PC-3 (cell line): ENCODE measurements at regions not wholly inside any gene's neighbourhood (a gene's known extent, or its start where the extent isn't known, plus 50 kb on each side); places are given as distances from the start of the nearest gene placed in this dataset.

Source experiments
- ATAC-seq: fragments of 200-7000 bp; cut with Tn5 transposase; 2 replicates; pipeline ENCODE4 v1.9.1; 2020; ENCODE audit warnings: mild to moderate bottlenecking, moderate library complexity
- BruUV-seq: library from RNA; stranded (reverse); fragments of 400-500 nt; replicated peaks from 2 replicates; lab custom pipeline; 2021; lab: Mats Ljungman, UMichigan
- CTCF ChIA-PET: fragments of 300-600 bp; sonication (Branson Sonifier 250); formaldehyde crosslinking; loops from one replicate; lab custom pipeline; 2022; ENCODE audit warnings: antibody characterized with exemption; lab: Charles Lee
- POLR2A ChIA-PET: fragments of 300-600 bp; sonication (Branson Sonifier 250); formaldehyde crosslinking; loops from one replicate; lab custom pipeline; 2022; ENCODE audit warnings: antibody characterized with exemption; ENCODE audit not compliant: unreplicated experiment; lab: Charles Lee
- DNase-seq: peaks from one replicate; pipeline ENCODE4 v3.0.0-alpha.2; 2015
- H2AFZ ChIP-seq: fragments of 300-600 bp; sonication (generic); 2 replicates; pipeline ENCODE4 v1.6.0; 2016; ENCODE audit warnings: antibody characterized with exemption, low read length
- H3F3A ChIP-seq: fragments of 300-600 bp; sonication (generic); one replicate; pipeline ENCODE4 v1.6.0; 2017; ENCODE audit warnings: antibody characterized with exemption, low read length, control low read depth, mild to moderate bottlenecking; ENCODE audit not compliant: unreplicated experiment
- H3K27ac ChIP-seq: fragments of 300-600 bp; sonication (generic); 2 replicates; pipeline ENCODE4 v1.5.1; 2016; ENCODE audit warnings: mild to moderate bottlenecking, low read length
- H3K27me3 ChIP-seq: fragments of 300-600 bp; sonication (generic); 2 replicates; pipeline ENCODE4 v1.6.1; 2016; ENCODE audit warnings: low read length, mixed read lengths
- H3K36me3 ChIP-seq: fragments of 300-600 bp; sonication (generic); 2 replicates; pipeline ENCODE4 v1.6.1; 2016; ENCODE audit warnings: low read depth, mixed run types, low read length, mixed read lengths
- H3K4me1 ChIP-seq: fragments of 300-600 bp; sonication (generic); 2 replicates; pipeline ENCODE4 v1.5.1; 2016; ENCODE audit warnings: low read length; ENCODE audit not compliant: insufficient read depth
- H3K4me2 ChIP-seq: fragments of 300-600 bp; sonication (generic); 2 replicates; pipeline ENCODE4 v1.6.0; 2016; ENCODE audit warnings: low read length
- H3K4me3 ChIP-seq: fragments of 300-600 bp; sonication (generic); 2 replicates; pipeline ENCODE4 v1.5.1; 2016; ENCODE audit warnings: mild to moderate bottlenecking, low read length, mixed read lengths
- H3K79me2 ChIP-seq: fragments of 300-600 bp; sonication (generic); 2 replicates; pipeline ENCODE4 v1.6.1; 2017; ENCODE audit warnings: low read length, mixed read lengths
- H3K9ac ChIP-seq: fragments of 300-600 bp; sonication (generic); 2 replicates; pipeline ENCODE4 v1.6.0; 2016; ENCODE audit warnings: mild to moderate bottlenecking, low read length
- H3K9me2 ChIP-seq: fragments of 300-600 bp; sonication (generic); replicated peaks from 2 replicates; pipeline ENCODE4 v1.6.1; 2016; ENCODE audit warnings: mixed run types, low read length, mixed read lengths
- H3K9me3 ChIP-seq: fragments of 300-600 bp; sonication (generic); 2 replicates; pipeline ENCODE4 v1.6.1; 2016; ENCODE audit warnings: low read length, mixed read lengths
- H4K20me1 ChIP-seq: fragments of 300-600 bp; sonication (generic); 2 replicates; pipeline ENCODE4 v1.6.1; 2016; ENCODE audit warnings: low read length, mixed read lengths
- EZH2 ChIP-seq: fragments of 300-600 bp; sonication (generic); IDR thresholded peaks from one replicate; pipeline ENCODE4 v1.6.1; 2017; ENCODE audit warnings: antibody characterized with exemption, mild to moderate bottlenecking, low read length; ENCODE audit not compliant: unreplicated experiment
- EZH2phosphoT487 ChIP-seq: fragments of 300-600 bp; sonication (generic); IDR thresholded peaks from 2 replicates; pipeline ENCODE4 v1.6.1; 2018; ENCODE audit warnings: mild to moderate bottlenecking, antibody characterized with exemption, low read length, borderline replicate concordance
- intact Hi-C: fragments of 100-400 bp; cut with micrococcal nuclease; formaldehyde crosslinking; loops from 2 replicates; pipeline ENCODE4 v1.9.0; 2023
- TF ChIP-seq, protein P1 (sequence below): fragments of 300-600 bp; sonication (generic); conservative IDR thresholded peaks from 2 replicates; pipeline ENCODE4 v1.5.1; 2017; ENCODE audit warnings: antibody characterized with exemption, low read depth, mild to moderate bottlenecking, low read length

DNA sequence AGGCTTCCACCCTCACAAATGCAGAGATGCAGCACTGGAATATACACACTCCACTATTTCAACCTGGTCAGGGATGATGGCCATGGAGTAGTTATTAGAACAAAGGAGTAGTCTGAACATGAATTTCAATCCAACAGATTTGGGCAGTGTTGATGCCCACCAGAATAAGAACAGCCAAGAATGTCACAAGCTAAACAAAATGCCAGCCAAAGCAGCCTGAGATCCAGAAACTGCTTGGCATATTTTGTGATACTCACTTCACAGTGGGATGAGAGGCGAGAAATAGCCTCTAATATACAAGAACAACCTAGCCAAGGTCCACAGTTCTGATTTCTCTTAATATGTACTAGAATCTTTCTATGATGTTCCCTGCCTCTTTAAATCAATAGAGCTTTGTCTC, 58.6 kb upstream of the KLF7 start:
- no peaks in the 10 kb centered on the region for H3K9me2 ChIP-seq
- no peak for DNase-seq
- CTCF ChIA-PET: no interaction called here
- H3K27me3 ChIP-seq: no peaks in the 10 kb centered on the region
- H3K4me2 ChIP-seq: no peak overlapping the region
- H3K79me2 ChIP-seq: no peaks in the 10 kb centered on the region
- H3F3A ChIP-seq: no peaks in the 10 kb centered on the region
- no peak overlapping the region for H3K4me3 ChIP-seq
- POLR2A ChIA-PET: no interaction called here
- H4K20me1 ChIP-seq: no peaks in the 10 kb centered on the region
- H3K4me1 ChIP-seq: peaks cover 24% of the 10 kb centered on the region
- no peak overlapping the region for H2AFZ ChIP-seq
- intact Hi-C loops: loop anchor here (5.0 kb wide), 2 partner anchors 108 to 248 kb away; no protein-coding TSS in a partner anchor
- TF ChIP-seq, protein P1, sequence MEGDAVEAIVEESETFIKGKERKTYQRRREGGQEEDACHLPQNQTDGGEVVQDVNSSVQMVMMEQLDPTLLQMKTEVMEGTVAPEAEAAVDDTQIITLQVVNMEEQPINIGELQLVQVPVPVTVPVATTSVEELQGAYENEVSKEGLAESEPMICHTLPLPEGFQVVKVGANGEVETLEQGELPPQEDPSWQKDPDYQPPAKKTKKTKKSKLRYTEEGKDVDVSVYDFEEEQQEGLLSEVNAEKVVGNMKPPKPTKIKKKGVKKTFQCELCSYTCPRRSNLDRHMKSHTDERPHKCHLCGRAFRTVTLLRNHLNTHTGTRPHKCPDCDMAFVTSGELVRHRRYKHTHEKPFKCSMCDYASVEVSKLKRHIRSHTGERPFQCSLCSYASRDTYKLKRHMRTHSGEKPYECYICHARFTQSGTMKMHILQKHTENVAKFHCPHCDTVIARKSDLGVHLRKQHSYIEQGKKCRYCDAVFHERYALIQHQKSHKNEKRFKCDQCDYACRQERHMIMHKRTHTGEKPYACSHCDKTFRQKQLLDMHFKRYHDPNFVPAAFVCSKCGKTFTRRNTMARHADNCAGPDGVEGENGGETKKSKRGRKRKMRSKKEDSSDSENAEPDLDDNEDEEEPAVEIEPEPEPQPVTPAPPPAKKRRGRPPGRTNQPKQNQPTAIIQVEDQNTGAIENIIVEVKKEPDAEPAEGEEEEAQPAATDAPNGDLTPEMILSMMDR: no peak
- TF ChIP-seq EZH2 (no peak), EZH2phosphoT487 (no peak)
- H3K36me3 ChIP-seq: no peaks in the 10 kb centered on the region
- BruUV-seq: no TSS peak
- no peaks in the 10 kb centered on the region for H3K9me3 ChIP-seq
- no peak for ATAC-seq
- H3K27ac ChIP-seq: no peak overlapping the region
- no peak overlapping the region for H3K9ac ChIP-seq

- CTCF ChIA-PET: no interaction called here
- intact Hi-C loops: loop anchor here (5.0 kb wide), 2 partner anchors 107 to 247 kb away; no protein-coding TSS in a partner anchor
- ATAC-seq: no peak
These were observed 59.2 kb upstream of the KLF7 start for GRCh38 chr2:207224791-207225482.

More at GRCh38 chr2:207224791-207225482, 59.2 kb upstream of the KLF7 start:
- Histone ChIP-seq H3K4me3 (no peak overlapping the region), H3K4me2 (no peak overlapping the region), H3K79me2 (no peaks in the 10 kb centered on the region), H3F3A (no peaks in the 10 kb centered on the region), H3K36me3 (no peaks in the 10 kb centered on the region), H3K27ac (no peak overlapping the region), H3K9ac (no peak overlapping the region), H4K20me1 (no peaks in the 10 kb centered on the region), H3K27me3 (no peaks in the 10 kb centered on the region), H3K4me1 (peaks cover 19% of the 10 kb centered on the region), H3K9me2 (no peaks in the 10 kb centered on the region), H2AFZ (no peak overlapping the region), H3K9me3 (no peaks in the 10 kb centered on the region)
- POLR2A ChIA-PET: no interaction called here
- TF ChIP-seq EZH2 (no peak), EZH2phosphoT487 (no peak)
- TF ChIP-seq, protein P1: no peak
- no TSS peak for BruUV-seq
- no peak for DNase-seq
